ENCODE measurements at regions not wholly inside any gene's neighbourhood (a gene's known extent, or its start where the extent isn't known, plus 50 kb on each side); places are given as distances from the start of the nearest gene placed in this dataset.
"Not testable (repeated sequence)": the region's sequence is repeated elsewhere in the genome, so short reads cannot be mapped to it uniquely, and the experiment has no call there.

- no peak for DNase-seq
Observed at GRCh38 chrX:99394456-99394855, 1015.6 kb downstream of the PCDH19 start.

- DNase-seq: no peak
Observed at GRCh38 chrX:99384594-99385374, 1025.3 kb downstream of the PCDH19 start.

- no peak for DNase-seq
Observed at GRCh38 chrX:99383786-99384185, 1026.3 kb downstream of the PCDH19 start.

GRCh38 chrX:99371976-99372595 lies 1038.0 kb downstream of the PCDH19 start:
- no peak for DNase-seq

- no peak for DNase-seq
Observed at GRCh38 chrX:99353412-99353811, 1056.7 kb downstream of the PCDH19 start.

GRCh38 chrX:99348256-99348655 lies 1061.8 kb downstream of the PCDH19 start:
- DNase-seq: no peak

GRCh38 chrX:99308302-99308701 lies 1101.8 kb downstream of the PCDH19 start:
- DNase-seq: no peak

- no peak for DNase-seq
Observed at GRCh38 chrX:99305573-99305972, 1104.5 kb downstream of the PCDH19 start.

- peak; percentile 1 for DNase-seq
Observed at GRCh38 chrX:99301990-99302389, 1108.1 kb downstream of the PCDH19 start.

GRCh38 chrX:99271641-99272040 lies 1138.4 kb downstream of the PCDH19 start:
- no peak for DNase-seq

- DNase-seq: no peak
Observed at GRCh38 chrX:99266255-99266654, 1143.8 kb downstream of the PCDH19 start.

- no peak for DNase-seq
Observed at GRCh38 chrX:99248180-99248579, 1161.9 kb downstream of the PCDH19 start.

GRCh38 chrX:99242001-99242400 lies 1168.1 kb downstream of the PCDH19 start:
- no peak for DNase-seq

- DNase-seq: not testable (repeated sequence)
Observed at GRCh38 chrX:99234384-99234783, 1175.7 kb downstream of the PCDH19 start.

- no peak for DNase-seq
Observed at GRCh38 chrX:99192421-99192820, 1217.7 kb downstream of the PCDH19 start.

- no peak for DNase-seq
Observed at GRCh38 chrX:99184153-99184552, 1225.9 kb downstream of the PCDH19 start.

- DNase-seq: no peak
Observed at GRCh38 chrX:99172958-99173357, 1237.1 kb downstream of the PCDH19 start.

GRCh38 chrX:99142745-99143144 lies 1267.3 kb downstream of the PCDH19 start:
- DNase-seq: no peak

GRCh38 chrX:99137488-99137887 lies 1272.6 kb downstream of the PCDH19 start:
- DNase-seq: no peak

- DNase-seq: no peak
Observed at GRCh38 chrX:99117011-99117410, 1293.1 kb downstream of the PCDH19 start.

GRCh38 chrX:99095965-99096635 lies 1314.0 kb downstream of the PCDH19 start:
- DNase-seq: no peak

- DNase-seq: no peak
Observed at GRCh38 chrX:99091459-99091858, 1318.6 kb downstream of the PCDH19 start.

- DNase-seq: no peak
Observed at GRCh38 chrX:99078301-99078700, 1331.8 kb downstream of the PCDH19 start.

GRCh38 chrX:99077099-99077498 lies 1333.0 kb downstream of the PCDH19 start:
- DNase-seq: no peak

Data from NCI-H345 (cell line).